ENCODE measurements at regions not wholly inside any gene's neighbourhood (a gene's known extent, or its start where the extent isn't known, plus 50 kb on each side); places are given as distances from the start of the nearest gene placed in this dataset.

- TF ChIP-seq EZH2 (IDR thresholded peaks at IDR 0.05; ENCODE audit: borderline replicate concordance, low read depth, low read length, poor library complexity, severe bottlenecking) = no peak
- TF ChIP-seq CTCF (conservative IDR thresholded peaks at IDR 0.05; ENCODE audit: low read depth, low read length) = no peak
These were observed 474.7 kb downstream of the NKX6-1 start for GRCh38 chr4:84024405-84024804.
